Hematopoietic multipotent progenitor cell treated with erythropoietin and hydrocortisone succinate and interleukin-3 and kit ligand, for 6 days (in vitro differentiated cells): ENCODE measurements at regions not wholly inside any gene's neighbourhood (a gene's known extent, or its start where the extent isn't known, plus 50 kb on each side); places are given as distances from the start of the nearest gene placed in this dataset.
"Not testable (repeated sequence)": the region's sequence is repeated elsewhere in the genome, so short reads cannot be mapped to it uniquely, and the experiment has no call there.

Experiments
- DNase-seq: peaks from one replicate; pipeline ENCODE4 v3.0.0-alpha.2; 2015

DNA sequence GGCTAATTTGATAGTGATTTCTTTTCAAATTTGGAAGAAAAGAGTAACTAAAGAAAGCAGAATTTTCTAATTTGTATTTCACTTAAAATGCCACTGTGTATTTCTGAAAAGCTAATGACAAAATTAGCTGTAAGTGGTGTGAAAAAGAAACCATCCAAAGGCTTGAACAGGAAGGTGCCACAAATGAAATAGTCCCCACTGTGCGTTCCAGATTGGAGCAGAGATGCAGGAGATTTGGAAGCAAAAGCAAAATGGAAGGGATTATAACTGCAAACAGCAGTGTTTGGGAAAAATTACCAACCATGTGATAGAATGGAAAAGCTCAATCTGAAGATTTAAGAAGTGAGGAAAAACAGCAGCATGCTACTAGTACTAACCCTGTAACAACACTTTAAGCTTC lies 498.7 kb downstream of the SUCLG1 start:
- DNase-seq = no peak

DNA sequence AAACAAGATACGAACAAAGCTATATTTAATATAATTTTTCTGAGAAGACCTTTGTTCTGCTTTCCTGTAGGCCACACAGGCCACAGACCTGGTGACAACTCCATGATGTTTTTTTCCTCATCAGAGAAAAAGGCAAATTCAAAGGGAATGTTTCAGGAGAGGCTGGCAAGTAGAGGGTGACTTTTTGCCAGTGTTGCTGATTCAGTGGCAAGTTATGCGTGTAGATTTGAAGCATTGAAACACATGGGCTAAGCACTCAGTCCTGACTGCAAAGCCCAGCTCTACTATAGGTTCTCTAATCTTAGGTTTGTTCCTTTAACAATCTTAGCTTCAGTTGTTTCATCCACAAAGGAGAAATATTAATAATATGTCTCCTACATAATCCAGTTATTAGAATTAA lies 499.8 kb downstream of the SUCLG1 start:
- DNase-seq = no peak

DNA sequence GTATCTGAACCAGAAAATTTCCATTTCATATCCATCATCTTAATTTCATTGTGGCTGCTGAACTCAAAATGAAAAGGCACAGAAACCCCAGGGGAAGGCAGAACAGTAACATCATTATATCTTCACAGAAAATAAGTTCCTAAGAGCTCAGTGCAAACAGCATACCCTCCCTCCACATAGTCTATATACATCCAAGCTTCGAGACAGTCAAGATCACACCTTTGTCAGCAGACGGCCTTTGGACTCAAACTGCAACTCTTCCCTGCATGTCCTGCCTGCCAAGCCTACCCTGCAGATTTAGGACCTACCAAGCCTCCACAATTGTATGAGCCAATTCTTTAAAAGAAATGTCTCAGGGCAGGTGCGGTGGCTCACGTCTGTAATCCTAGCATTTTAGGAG lies 502.1 kb downstream of the SUCLG1 start:
- no peak for DNase-seq

DNA sequence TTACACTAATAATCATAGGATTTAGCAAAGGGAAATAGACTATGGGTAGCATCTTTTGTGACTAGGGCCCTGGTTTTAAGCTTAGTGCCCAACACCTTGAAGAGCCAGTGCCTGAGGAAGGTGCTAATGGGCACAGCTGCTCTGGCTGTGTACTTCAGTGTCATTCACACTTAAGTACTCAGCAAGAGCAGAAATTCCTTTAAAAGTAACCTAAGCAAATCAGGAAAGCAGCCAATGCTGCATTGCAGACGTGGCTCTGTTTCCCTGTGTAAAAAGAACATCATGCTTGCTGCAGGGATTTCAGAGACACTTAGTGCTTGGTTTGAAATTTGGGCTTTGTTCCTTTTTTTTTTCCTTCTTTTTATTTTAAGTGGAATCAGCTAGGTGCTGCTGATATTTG lies 505.4 kb downstream of the SUCLG1 start:
- DNase-seq = no peak

DNA sequence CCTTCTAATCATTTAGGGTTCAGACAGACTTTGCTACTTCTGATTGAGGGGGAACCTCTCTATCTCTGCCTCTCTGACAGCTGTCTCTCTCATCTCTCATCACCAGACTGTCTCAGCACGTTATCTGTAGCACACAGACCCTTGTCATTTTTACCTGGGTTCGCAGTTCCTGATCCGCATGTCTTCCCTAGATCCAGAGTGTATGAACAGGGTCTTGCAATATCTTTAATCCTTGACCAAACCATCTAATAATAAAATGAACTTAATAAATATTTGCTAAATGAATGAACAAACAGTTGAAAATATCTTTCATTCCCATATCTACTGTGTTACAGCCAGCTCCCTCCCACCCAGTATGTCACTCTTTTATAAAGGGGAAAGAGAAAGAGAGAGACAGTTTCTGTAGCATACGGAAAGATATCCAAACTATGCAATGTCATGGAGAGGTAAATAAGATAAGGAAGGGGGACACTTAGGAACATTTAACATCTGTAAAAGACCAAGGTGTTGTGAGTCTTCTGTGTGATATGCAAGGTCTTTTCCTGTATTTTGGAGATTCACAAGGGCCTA lies 507.6 kb downstream of the SUCLG1 start:
- peak; percentile 13 for DNase-seq

DNA sequence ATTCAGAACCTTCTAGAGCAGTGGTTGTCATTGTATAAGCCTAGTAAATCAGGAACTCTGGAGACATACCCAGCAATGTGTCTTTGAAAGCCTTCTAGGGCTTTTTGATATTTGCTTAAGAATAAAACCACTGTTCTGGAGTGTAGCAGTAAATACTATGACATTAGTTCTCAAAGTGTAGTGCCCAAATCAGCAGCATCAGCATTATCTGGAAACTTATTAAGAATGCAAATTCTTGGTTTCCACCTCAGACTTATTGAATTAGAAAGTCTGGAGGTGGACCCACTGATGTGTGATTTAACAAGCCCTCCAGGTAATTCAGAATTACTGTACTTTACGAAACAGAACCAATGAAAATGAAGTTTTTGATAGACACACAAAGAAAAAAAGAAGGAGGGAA lies 509.7 kb downstream of the SUCLG1 start:
- DNase-seq = no peak

DNA sequence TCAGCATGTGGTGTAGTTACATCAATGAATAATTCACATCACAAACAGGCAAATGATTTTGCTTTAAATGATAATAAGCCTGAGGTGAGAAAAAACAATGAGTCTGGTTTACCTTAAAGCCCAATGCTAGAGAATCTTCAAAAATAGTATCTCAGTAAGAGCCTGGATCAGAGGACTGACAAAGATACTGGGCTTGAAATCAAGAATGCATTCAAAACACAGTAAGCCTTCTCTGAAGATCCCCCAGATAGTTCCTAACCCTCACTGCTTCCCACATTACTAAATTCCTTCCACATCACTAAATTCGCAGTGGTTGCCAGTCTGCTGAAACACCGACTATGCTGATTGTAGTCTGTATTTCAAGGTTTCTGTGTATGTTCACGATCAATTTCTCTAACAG lies 514.9 kb downstream of the SUCLG1 start:
- DNase-seq = no peak

DNA sequence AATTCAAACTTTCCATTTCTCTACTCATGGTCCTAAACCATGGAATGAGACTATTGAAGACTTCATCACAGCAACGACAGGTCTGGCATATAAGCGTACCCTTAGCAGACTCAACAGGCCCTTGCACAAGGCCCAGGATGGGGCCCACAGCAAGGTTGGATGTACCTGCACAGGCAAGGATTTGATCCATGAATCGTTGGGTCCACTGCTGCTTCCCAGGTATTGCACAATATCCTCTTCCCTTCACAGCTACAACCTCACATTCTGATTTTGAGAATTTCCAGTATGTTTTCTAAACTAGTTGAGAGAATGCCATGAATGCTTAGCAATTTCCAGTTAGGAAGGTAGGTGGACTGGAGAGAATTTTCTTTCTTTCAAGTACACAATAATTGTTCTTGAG lies 515.8 kb downstream of the SUCLG1 start:
- DNase-seq = no peak

DNA sequence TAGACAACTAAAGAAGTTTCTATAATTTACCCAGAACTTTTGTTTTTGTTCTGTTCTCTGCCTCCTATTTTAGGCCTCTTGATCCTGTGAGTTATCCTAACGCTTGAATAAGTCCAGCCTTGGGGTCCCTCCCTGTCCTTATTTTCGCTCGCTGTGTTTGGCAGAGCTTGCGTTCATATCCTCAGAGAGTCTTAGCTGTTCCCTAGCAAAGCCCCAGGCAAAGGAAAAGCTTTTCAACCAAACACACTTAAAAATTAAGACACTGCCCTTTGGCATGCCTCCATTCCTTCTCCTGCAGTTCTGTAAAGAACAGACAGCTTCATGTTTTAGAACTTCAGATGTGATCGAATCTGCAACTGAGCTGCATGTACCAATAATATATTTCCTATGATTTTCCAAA lies 517.2 kb downstream of the SUCLG1 start:
- no peak for DNase-seq

DNA sequence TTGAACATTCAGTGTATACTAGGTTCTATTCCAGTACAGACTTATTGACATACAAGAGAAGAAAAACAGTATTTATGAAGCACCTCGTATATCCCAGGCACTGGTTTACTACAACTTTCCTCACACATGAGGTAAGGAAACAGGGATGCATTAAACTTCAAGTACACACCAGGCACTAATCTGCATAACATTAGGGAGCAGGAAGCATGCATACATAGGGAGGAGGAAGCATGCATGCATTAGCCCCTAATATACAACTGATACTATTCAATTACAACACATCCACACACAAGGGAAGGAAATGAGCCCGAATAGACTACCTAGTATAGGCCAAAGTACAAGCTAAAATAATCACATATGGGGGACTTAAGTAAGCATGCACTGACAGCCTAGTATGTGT lies 525.3 kb downstream of the SUCLG1 start:
- DNase-seq = no peak

DNA sequence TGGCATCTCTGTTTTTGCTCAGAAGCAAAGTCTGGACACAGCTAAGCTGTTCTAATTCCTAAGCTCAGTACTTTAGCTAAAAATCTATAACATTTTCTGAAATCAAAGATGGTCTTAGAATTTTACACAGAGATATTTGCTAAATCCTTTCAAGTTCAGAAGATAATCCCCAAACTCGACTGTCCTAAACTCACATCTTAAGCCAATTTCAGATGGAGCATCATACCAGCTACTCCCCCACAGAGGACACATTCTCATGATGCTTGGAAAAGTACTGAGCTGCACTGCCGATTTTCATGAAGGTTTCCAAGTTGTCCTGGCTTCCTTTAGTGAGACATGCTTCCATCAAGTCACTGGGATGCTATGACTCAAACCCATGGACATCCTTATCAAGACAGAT lies 535.5 kb downstream of the SUCLG1 start:
- DNase-seq = no peak

DNA sequence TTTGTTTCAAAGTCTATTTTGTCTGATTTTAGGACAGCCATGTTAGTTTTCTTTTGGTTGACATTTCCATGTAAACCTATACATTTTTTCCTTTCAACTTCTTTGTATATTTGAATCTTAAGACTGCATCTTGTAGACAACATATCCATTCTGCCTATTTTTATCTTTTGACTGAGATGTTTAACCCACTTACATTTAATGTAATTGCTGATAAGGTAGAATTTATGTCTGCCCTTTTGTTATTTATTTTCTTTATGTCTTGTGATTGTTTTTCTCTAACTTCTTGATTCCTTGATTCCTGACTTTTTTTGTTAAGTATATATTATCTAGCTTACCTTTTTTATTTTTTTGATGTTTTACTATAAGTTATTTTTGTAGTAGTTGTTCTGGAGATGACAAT lies 542.5 kb downstream of the SUCLG1 start:
- no peak for DNase-seq

DNA sequence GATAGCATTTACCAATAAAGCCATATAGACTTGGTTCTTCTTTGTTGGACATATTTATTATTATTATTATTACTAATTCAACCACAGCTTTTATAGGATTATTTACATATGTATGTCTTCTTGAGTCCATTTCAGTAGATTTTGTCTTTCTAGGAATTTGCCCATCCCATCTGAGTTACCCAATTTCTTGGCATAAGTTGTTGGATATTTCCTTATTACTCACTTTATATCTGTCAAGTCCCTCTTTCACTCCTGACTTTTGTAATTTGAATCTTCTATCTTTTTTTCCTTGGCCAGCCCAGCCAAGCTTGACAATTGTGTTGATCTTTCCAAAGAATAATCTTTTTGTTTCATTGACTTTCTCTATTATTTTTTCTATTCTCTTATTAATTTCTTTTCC lies 543.7 kb downstream of the SUCLG1 start:
- no peak for DNase-seq

DNA sequence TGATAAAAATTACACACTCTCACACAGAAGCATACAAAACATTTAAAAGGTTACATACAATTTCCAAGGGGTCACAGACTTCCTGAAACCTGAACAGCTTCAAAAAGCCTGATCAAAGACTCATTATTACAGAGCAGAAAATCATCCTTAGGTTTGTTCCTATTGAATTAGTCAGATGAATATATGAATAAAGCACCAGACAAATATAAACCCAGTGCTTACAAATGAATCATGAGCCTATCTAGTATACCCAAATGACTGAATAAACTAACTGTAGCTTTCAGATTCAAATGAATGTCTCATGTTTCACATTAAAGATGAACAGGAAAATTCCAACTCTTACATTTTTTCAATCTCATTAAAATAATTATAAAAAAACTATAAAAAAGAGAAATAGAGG lies 550.3 kb downstream of the SUCLG1 start:
- DNase-seq = no peak

DNA sequence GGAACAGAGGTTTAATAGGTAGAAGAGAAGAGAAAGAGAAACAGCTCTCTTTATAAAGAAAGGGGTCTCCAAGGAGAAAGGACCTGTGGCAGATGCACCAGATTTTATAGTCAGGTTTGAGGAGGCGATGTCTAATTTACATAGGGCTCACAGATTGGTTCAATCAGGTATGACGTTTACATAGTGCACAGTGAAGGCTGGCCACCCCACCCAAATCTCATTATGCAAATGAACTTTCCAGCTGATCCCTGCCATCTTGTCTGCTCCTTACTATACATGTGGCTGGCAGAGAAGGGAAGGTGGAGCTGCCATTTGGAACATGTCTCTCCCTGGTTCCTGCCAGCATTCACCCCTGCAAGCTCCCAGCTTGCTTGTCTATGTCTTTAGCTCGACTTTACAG lies 557.8 kb downstream of the SUCLG1 start:
- no peak for DNase-seq

DNA sequence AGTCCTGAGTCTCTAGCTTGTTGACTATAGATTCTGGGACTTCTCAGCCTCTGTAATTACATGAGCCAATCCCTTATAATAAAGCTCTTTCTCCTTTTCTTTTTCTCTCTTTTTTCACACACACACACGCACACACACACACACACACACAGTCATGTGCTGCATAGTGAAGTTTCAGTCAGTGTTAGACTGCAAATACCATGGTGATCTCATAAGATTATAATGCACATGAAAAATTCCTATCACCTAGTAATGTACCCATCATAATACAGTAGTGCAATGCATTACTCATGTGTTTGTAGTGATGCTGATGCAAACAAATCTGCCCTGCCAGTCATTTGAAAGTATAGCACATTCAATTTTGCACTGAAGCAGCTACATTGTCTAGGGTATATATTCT lies 558.2 kb downstream of the SUCLG1 start:
- DNase-seq = no peak

DNA sequence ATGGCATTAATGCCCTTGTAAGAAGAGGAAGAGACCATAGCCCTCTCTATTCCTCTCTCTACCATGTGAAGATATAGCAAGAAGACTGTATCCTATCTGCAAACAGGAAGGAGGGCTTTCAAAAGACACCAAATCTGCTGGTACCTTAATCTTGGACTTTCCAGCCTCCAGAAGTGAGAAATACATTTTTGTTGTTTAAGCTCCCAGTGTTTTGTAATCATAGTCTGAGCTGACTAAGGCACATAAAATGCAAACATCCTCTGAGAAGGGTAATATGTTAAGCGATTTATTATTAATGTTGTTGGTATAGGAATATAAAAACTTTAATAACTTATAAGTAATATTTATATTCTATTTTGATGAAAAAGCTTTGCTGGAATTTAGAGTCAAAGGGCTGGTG lies 559.8 kb downstream of the SUCLG1 start:
- DNase-seq = no peak

DNA sequence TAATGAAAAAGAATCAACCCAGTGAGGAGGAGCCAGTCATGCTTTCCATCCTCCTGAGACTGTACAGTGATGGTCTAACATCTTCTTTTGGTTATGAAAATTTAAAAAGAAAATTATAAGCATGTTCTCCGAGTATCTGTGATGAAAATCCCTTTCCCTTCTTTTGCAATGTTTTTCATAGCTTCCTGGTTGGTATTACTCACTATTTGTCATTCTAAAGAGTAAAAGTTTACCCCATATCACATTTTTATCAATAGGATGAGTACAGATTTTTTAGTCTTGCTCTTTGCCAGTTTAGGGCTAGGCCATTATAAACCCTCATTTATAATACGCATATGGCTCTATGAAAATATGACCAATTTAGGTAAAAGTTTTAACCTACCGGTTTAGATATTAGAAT lies 564.1 kb downstream of the SUCLG1 start:
- DNase-seq = no peak

DNA sequence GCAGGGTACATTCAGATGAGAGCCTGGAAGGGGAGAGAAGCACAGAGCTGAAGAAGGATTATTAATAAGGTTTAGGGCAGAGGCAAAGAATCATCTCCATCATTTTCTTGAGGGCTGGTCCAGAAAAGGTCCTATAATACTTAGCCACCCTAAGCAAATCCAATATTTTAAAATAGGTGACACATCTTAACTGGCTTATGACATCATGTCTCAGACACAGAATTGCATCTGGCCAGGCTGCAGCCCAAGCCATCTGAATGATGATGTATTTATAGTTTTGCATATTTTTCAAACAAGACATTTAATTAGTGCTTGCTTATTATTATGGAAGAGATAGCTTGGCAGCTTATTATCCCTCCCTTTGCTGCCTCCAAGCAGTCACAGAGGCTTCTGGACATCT lies 571.3 kb downstream of the SUCLG1 start:
- DNase-seq = no peak

DNA sequence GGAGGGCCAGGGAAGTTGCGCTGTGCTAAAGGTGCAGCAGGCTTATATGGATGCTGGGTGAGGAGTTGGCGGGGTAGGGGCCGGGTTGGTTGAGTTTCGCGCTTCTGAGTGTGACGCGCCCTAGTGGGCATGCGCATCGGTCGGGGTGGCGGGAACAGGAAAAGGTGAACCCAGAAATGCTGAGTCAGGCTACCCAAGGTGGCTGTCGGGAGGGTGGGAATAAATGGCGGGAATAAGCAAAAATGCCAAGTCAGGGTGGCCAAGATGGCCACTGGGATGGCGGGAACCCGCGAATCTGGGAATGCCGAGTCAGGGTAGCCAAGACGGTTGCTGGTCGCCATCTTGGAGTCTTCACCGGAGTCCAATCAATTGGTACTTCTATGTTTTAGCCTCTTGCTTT lies 580.0 kb downstream of the SUCLG1 start:
- no peak for DNase-seq

DNA sequence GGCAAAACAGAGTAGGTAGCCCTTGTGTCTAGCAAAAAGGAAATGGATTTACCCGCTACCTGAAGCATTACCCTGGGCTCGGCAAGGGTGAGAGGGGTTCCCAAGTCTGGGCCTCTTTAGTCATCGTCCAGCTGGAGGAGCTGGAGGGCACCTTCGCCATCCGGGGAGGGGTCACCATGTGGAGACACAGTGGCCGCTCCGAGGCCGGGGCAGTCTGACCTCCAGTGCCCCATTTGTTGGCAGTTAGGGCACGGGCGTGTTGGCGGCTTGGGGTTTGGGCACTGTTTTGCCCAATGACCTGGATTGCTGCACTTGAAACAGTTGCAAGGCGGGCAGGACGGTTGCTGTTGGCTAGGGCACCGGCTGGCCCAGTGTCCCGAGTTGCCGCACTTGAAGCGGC lies 581.8 kb downstream of the SUCLG1 start:
- not testable (repeated sequence) for DNase-seq

DNA sequence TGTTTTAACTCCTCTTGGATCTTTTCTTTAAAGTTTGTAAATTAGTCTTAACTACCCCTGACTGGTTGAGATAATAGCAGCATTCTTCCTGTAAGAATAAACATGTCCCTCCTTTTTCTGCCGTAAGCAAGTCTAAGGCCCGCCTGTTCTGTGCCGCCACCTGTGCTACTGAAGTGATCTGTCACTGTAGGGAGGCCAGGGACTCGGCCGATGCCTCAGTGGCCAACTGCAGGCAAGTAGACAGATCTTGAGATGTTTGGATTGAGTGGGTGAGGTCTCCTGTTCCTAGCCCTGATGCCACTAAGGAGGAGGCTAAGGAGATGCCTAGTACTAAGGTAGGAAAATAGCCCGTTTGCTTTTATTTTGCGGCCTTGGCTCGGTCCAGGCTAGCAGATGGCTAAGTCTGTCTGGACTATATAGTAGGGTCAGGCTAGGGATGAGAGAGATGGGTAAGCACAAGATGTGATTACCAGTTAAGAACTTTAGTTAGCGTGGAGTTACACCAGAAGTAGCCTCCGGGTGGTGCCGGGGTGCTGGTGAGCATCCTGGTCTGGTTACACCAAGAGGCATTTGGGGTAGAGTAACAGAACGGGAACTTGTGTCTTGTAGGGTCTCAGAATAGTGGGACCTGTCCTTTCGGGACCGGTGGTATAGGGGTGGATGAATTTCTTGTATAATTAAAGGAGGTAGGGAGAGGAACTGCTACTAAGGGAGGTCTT lies 584.2 kb downstream of the SUCLG1 start:
- no peak for DNase-seq

DNA sequence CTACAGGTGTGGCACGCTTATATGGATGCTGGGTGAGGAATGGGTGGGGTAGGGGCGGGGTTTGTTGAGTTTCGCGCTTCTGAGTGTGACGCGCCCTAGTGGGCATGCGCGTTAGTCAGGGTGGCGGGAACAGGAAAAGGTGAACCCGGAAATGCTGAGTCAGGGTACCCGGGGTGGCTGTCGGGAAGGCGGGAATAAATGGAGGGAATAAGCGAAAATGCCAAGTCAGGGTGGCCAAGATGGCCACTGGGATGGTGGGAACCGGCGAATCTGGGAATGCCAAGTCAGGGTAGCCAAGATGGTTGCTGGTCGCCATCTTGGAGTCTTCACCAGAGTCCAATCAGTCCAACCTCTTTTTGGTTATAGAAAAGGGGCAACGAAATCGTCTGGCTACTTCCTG lies 585.0 kb downstream of the SUCLG1 start:
- no peak for DNase-seq

DNA sequence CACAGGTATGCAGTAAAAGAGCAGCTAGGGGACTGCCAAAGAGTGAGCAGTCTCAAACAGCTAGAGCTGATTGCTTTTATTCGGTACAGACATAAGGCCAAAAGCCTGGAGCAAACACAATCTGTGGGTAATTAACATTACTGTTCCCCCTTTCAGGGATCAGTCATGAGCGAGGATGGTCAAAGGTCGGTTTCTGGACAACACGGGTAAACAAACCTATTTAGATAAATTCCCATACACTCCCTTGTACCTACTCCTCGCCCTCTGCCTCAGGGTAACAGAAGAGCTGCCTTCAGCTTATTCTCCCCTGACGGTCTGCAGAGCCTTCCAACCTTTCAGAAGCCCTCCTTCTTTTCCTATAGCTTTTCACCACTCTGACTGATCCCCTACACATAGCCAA lies 586.0 kb downstream of the SUCLG1 start:
- DNase-seq = no peak

DNA sequence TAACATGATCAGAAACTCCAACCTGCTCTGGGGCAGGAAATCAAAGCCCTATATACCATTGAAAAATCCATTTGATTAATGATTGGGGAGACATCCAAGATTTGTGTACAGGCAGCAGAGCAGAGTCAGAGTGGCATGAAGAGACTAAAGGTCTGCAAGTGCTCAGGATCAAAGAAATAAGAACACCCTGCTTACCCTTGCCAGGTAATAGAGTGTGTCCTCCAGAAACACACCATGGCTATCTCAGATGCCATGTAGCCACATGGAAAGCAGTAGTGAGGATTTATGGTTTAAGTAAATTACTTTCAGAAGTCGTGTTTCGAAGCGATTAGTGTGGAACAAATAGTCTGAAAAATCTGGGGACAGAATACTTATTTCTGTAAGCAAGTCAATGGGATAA lies 592.9 kb downstream of the SUCLG1 start:
- DNase-seq = no peak
